Activated CD4-positive, alpha-beta T cell treated with anti-CD3 and anti-CD28 coated beads, Interleukin-2, amount 50 U/mL, for 16 hours (primary cell): ENCODE measurements at regions not wholly inside any gene's neighbourhood (a gene's known extent, or its start where the extent isn't known, plus 50 kb on each side); places are given as distances from the start of the nearest gene placed in this dataset.

Experiments used
- DNase-seq: peaks from one replicate; pipeline ENCODE4 v3.0.0-alpha.2; 2020

GRCh38 chr2:79453918-79454317, 58.9 kb upstream of the CTNNA2 start:
- DNase-seq = no peak

- no peak for DNase-seq
These were observed 60.2 kb upstream of the CTNNA2 start for GRCh38 chr2:79452651-79453050.

DNA sequence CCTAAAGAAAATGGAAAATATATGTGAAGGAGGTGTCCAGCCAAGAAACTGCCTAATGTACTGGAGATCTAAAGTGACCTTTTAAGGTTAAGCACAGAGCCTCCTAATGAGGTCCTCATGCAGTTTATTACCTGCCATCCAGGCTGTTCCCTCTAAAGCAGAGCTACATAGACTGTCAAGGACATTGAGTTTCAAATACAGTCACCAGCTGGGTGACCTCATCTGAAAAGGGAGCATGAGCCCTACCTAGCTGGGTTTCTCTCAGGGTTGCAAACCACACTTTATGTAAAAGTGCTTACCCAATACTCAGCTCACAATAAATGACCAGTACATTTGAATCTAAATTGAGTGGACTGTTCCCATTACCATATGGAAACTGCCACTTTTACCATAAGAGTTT, 65.4 kb upstream of the CTNNA2 start:
- DNase-seq = no peak

GRCh38 chr2:79446313-79446712, 66.5 kb upstream of the CTNNA2 start:
- DNase-seq = no peak

GRCh38 chr2:79437433-79438267, 75.2 kb upstream of the CTNNA2 start:
- DNase-seq = no peak

DNA sequence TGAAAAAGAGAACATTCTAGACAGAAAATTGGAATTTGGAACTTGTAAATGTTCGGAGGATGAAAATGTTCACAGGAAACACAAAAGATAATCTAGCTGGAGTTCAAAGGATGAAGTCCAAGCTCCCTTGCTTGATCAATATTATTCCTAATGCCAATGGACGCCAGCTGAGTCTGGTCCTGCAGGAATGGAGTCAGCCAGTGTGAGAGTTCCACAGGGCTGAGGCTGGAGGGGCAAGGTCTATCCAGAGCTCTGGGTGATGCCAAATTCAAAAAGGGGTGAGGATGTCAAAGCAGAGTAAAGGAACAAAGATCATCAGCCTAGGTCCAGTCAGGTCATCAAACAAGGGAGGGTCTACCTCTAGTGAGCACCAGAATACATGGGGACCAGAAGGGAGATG, 78.5 kb upstream of the CTNNA2 start:
- DNase-seq = no peak

DNA sequence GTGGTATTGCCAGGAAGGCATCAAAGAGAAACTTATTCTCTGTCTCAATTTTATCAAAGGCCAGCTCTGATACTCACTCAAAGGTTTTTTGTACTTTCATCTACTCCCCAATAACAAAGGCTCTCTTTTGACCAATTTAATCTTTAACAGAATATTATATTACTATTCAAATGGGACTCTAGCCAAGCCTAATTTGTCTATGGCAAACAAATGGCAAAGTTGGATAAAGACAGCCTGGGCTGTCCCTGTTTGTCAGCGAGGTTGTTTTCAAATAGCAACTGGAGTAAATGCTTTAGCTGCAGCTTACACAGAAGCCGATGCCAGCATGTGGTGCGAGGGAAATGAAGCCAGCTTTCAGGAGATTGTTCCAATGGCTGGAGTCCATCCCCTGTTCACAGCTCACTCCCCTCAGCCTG, 80.1 kb upstream of the CTNNA2 start:
- no peak for DNase-seq

- no peak for DNase-seq
These were observed 84.1 kb upstream of the CTNNA2 start for GRCh38 chr2:79428745-79429144.

GRCh38 chr2:79414690-79415089, 98.2 kb upstream of the CTNNA2 start:
- DNase-seq = no peak

GRCh38 chr2:79394485-79394859, 118.4 kb upstream of the CTNNA2 start:
- DNase-seq = no peak

DNA sequence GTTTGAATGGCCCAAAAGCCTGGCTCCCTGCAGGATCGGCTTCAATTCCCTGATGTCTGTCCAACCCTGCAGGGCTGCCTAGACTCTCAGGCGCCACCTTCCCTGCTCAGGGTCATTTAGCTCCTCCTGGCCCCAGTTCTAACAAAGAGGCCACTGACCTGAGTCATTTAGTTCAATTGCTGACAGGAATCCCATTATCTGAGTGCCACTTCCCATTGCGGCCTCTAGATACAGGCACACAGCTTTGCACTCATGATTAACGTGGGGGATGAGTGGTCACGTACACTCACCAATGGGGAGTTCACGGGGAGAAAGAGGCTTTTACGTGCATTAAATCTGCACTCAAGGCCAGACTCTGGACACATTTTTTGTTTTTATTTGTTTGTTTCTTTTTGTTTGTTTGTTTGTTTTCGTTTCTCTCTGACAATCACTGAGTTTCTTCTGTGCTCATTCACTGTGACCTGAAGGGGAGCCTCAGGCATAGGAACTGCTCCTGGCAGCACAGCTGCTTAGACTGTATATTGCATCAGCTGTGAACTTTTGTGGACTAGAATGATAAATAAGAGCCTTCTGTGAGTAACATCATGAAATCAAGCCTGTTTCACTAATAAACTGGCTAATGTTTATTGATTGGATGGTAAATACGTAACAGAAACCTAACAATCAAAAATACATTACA, 118.9 kb upstream of the CTNNA2 start:
- DNase-seq = no peak

GRCh38 chr2:79393107-79393685, 119.7 kb upstream of the CTNNA2 start:
- DNase-seq = no peak

GRCh38 chr2:79389481-79389880, 123.4 kb upstream of the CTNNA2 start:
- no peak for DNase-seq

- DNase-seq = no peak
These were observed 124.8 kb upstream of the CTNNA2 start for GRCh38 chr2:79388024-79388423.

- no peak for DNase-seq
These were observed 125.4 kb upstream of the CTNNA2 start for GRCh38 chr2:79387431-79387830.

GRCh38 chr2:79383681-79384080, 129.2 kb upstream of the CTNNA2 start:
- no peak for DNase-seq

DNA sequence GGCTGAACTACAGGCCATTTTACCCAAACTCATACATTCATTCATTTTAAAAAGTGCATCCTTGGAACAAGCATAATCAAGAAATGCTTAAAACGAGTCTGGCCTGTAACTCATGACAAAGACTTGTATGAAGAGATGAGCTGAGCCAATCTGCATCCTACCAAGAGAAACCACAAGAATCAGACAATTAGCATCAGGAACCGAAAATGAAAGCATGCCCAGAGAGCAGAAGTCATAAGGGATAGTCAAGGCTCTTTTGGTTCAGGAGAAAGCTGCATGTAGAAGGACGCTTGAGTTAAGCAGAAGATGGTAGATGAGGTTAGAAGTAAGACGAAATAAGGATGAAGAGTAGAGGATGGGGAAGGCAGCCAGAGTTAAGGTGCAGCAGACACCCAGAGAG, 137.0 kb upstream of the CTNNA2 start:
- DNase-seq = no peak

GRCh38 chr2:79373358-79374130, 139.3 kb upstream of the CTNNA2 start:
- DNase-seq = no peak

GRCh38 chr2:79370976-79371538, 141.8 kb upstream of the CTNNA2 start:
- DNase-seq = no peak

GRCh38 chr2:79369127-79369526, 143.7 kb upstream of the CTNNA2 start:
- DNase-seq = no peak

- DNase-seq = no peak
These were observed 144.7 kb upstream of the CTNNA2 start for GRCh38 chr2:79368116-79368630.

DNA sequence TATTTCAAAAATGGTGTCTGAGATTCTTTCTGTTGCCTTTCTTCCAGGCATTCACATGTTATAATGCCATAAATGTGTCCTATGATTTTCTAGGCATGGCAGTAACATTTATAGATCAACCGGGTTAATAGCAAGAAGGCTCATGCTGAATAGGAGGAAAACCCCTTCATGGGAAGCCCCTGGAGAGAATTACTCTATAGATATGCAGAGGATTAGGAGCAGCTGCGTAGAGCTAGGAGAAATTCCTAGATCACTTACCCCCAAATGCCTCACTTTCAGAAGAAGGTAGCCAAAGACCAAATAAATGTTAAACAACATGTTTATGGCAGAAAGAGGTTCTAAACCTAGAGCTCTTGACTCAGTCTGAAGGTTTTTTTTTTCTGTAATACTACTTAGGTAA, 153.4 kb upstream of the CTNNA2 start:
- no peak for DNase-seq

- DNase-seq = no peak
These were observed 157.3 kb upstream of the CTNNA2 start for GRCh38 chr2:79355569-79355968.
